AG09319 (cell line): ENCODE measurements at regions not wholly inside any gene's neighbourhood (a gene's known extent, or its start where the extent isn't known, plus 50 kb on each side); places are given as distances from the start of the nearest gene placed in this dataset.
"Not testable (repeated sequence)": the region's sequence is repeated elsewhere in the genome, so short reads cannot be mapped to it uniquely, and the experiment has no call there.

Experiments used
- DNase-seq: peaks from one replicate; pipeline ENCODE4 v3.0.0-alpha.2; 2010; ENCODE audit warnings: low read depth; ENCODE audit errors: extremely low read depth
- CTCF ChIP-seq: IDR thresholded peaks from 2 replicates; pipeline ENCODE4 v1.5.1; 2011; ENCODE audit warnings: low read depth, mild to moderate bottlenecking, inconsistent platforms, low read length, moderate library complexity

- no peak for TF ChIP-seq CTCF
- DNase-seq: no peak
These were observed 138.0 kb upstream of the ZNF366 start for GRCh38 chr5:72645064-72645846.

GRCh38 chr5:72644296-72644695, 137.1 kb upstream of the ZNF366 start:
- no peak for DNase-seq
- no peak for TF ChIP-seq CTCF

- DNase-seq: no peak
- TF ChIP-seq CTCF: no peak
These were observed 134.0 kb upstream of the ZNF366 start for GRCh38 chr5:72641164-72641563.

- no peak for TF ChIP-seq CTCF
- no peak for DNase-seq
These were observed 129.8 kb upstream of the ZNF366 start for GRCh38 chr5:72637058-72637457.

- not testable (repeated sequence) for DNase-seq
These were observed 129.4 kb upstream of the ZNF366 start for GRCh38 chr5:72636565-72636964.

GRCh38 chr5:72634444-72634843, 127.2 kb upstream of the ZNF366 start:
- no peak for DNase-seq
- TF ChIP-seq CTCF: no peak

- no peak for TF ChIP-seq CTCF
- DNase-seq: no peak
These were observed 126.4 kb upstream of the ZNF366 start for GRCh38 chr5:72633649-72634048.

- no peak for TF ChIP-seq CTCF
- DNase-seq: no peak
These were observed 125.8 kb upstream of the ZNF366 start for GRCh38 chr5:72633041-72633445.
